Caco-2 (cell line): ENCODE measurements at regions not wholly inside any gene's neighbourhood (a gene's known extent, or its start where the extent isn't known, plus 50 kb on each side); places are given as distances from the start of the nearest gene placed in this dataset.

Experiments used
- BruUV-seq: library from RNA; stranded (reverse); fragments of 400-500 nt; replicated peaks from 2 replicates; lab custom pipeline; 2021; lab: Mats Ljungman, UMichigan
- CTCF ChIA-PET: fragments of 300-600 bp; sonication (Branson Sonifier 250); formaldehyde crosslinking; loops from one replicate; lab custom pipeline; 2022; ENCODE audit warnings: antibody characterized with exemption; lab: Charles Lee
- POLR2A ChIA-PET: fragments of 300-600 bp; sonication (Branson Sonifier 250); formaldehyde crosslinking; loops from one replicate; lab custom pipeline; 2022; ENCODE audit warnings: antibody characterized with exemption; lab: Charles Lee
- DNase-seq, 2 experiments: peaks; one replicate each; pipeline versions ENCODE4 v3.0.0 to v3.0.0-alpha.2; 2020 to 2022
- H3K27me3 ChIP-seq: replicated peaks from 2 replicates; pipeline ENCODE4 v1.6.0; 2011; ENCODE audit warnings: low read length; ENCODE audit not compliant: control insufficient read depth, insufficient read depth
- H3K36me3 ChIP-seq: 2 replicates; pipeline ENCODE4 v1.5.1; 2011; ENCODE audit warnings: low read length; ENCODE audit not compliant: control insufficient read depth, insufficient read depth
- H3K4me1 ChIP-seq: fragments of 250-450 bp; sonication (Bioruptor Pico); 2 replicates; pipeline ENCODE4 v1.5.1; 2020; ENCODE audit warnings: mild to moderate bottlenecking
- H3K4me3 ChIP-seq: 2 replicates; pipeline ENCODE4 v1.5.1; 2011; ENCODE audit warnings: low read depth, mild to moderate bottlenecking, control low read depth, low read length
- H3K9me3 ChIP-seq: fragments of 250-450 bp; sonication (Bioruptor Pico); 2 replicates; pipeline ENCODE4 v1.5.1; 2020; ENCODE audit warnings: mild to moderate bottlenecking, moderate library complexity
- H3K27ac Mint-ChIP-seq: one replicate; pipeline ENCODE4 v1.8.0; 2022; ENCODE audit warnings: mixed read lengths; ENCODE audit not compliant: unreplicated experiment
- H3K27me3 Mint-ChIP-seq: one replicate; pipeline ENCODE4 v1.8.0; 2022; ENCODE audit warnings: mixed read lengths; ENCODE audit not compliant: insufficient read depth, unreplicated experiment
- H3K36me3 Mint-ChIP-seq: one replicate; pipeline ENCODE4 v1.8.0; 2022; ENCODE audit warnings: mild to moderate bottlenecking, mixed read lengths; ENCODE audit not compliant: insufficient read depth, unreplicated experiment
- H3K4me1 Mint-ChIP-seq: one replicate; pipeline ENCODE4 v1.8.0; 2022; ENCODE audit warnings: low read depth, mixed read lengths; ENCODE audit not compliant: unreplicated experiment
- H3K4me3 Mint-ChIP-seq: one replicate; pipeline ENCODE4 v1.8.0; 2022; ENCODE audit warnings: mild to moderate bottlenecking, moderate library complexity, mixed read lengths; ENCODE audit not compliant: unreplicated experiment
- H3K9me3 Mint-ChIP-seq: one replicate; pipeline ENCODE4 v1.8.0; 2022; ENCODE audit warnings: mixed read lengths; ENCODE audit not compliant: unreplicated experiment
- intact Hi-C: fragments of 100-400 bp; cut with micrococcal nuclease; formaldehyde crosslinking; loops from one replicate; pipeline ENCODE4 v1.10.0; 2022; ENCODE audit not compliant: unreplicated experiment
- TF ChIP-seq, protein P1 (sequence below), 2 experiments: fragments of 200-600 bp in 1 of 2; IDR thresholded peaks; 1 replicate in 1 of 2; 2 replicates in 1 of 2; pipeline versions ENCODE4 v1.5.1 to v1.8.0; 2011 to 2022; ENCODE audit warnings: antibody characterized with exemption in 1 of 2, control low read depth in 1 of 2, inconsistent platforms in 1 of 2, low read depth in 1 of 2, low read length in 1 of 2, mild to moderate bottlenecking in 1 of 2, moderate library complexity in 1 of 2; ENCODE audit not compliant: insufficient read depth in 1 of 2, severe bottlenecking in 1 of 2, unreplicated experiment in 1 of 2

DNA sequence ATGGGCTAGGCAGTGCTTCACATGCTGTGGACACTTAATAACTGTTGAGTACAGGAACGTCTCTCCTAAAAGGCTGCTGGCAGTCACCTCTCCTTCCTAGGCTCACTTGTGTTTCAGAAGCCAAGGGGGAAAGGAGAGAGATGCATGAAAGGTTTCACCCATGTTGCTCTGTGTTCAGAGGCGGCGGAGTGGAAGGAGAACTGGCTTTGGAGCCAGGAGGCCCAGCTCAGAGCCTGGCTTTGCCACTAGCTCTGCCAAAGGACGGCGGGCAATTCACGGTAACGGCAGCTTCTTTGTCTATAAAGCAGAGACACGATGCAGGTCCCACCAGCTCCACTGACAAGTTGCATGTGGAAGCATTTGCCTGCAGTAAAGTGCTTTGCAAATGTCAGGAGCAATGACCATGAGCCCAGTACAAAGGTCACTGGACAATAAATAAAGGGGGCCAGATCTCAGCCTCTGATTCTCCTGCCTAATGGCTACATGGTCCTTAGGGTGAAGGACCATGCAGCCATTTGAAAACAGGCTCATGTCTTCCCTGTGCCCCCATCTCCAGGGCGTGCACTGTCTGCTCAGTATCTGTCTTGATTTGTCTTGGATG lies 171.7 kb upstream of the TLE3 start:
- DNase-seq: no peak
- Mint-ChIP-seq H3K4me1 (peaks cover 14% of the 10 kb centered on the region), H3K9me3 (no peaks in the 10 kb centered on the region), H3K4me3 (no peak overlapping the region), H3K36me3 (no peaks in the 10 kb centered on the region), H3K27ac (no peak overlapping the region), H3K27me3 (no peaks in the 10 kb centered on the region)
- TF ChIP-seq, protein P1, sequence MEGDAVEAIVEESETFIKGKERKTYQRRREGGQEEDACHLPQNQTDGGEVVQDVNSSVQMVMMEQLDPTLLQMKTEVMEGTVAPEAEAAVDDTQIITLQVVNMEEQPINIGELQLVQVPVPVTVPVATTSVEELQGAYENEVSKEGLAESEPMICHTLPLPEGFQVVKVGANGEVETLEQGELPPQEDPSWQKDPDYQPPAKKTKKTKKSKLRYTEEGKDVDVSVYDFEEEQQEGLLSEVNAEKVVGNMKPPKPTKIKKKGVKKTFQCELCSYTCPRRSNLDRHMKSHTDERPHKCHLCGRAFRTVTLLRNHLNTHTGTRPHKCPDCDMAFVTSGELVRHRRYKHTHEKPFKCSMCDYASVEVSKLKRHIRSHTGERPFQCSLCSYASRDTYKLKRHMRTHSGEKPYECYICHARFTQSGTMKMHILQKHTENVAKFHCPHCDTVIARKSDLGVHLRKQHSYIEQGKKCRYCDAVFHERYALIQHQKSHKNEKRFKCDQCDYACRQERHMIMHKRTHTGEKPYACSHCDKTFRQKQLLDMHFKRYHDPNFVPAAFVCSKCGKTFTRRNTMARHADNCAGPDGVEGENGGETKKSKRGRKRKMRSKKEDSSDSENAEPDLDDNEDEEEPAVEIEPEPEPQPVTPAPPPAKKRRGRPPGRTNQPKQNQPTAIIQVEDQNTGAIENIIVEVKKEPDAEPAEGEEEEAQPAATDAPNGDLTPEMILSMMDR (IDR thresholded peaks at IDR 0.05; ENCODE audit: insufficient read depth in 1 of 2, low read depth in 1 of 2, low read length in 1 of 2, severe bottlenecking in 1 of 2, unreplicated experiment in 1 of 2): no peak
- POLR2A ChIA-PET: no interaction called here
- intact Hi-C loops: no loop called here
- H3K9me3 ChIP-seq: no peaks in the 10 kb centered on the region
- BruUV-seq: no TSS peak
- peaks cover 30% of the 10 kb centered on the region for H3K4me1 ChIP-seq
- no peaks in the 10 kb centered on the region for H3K27me3 ChIP-seq
- CTCF ChIA-PET: no interaction called here
- no peak overlapping the region for H3K4me3 ChIP-seq
- no peaks in the 10 kb centered on the region for H3K36me3 ChIP-seq

DNA sequence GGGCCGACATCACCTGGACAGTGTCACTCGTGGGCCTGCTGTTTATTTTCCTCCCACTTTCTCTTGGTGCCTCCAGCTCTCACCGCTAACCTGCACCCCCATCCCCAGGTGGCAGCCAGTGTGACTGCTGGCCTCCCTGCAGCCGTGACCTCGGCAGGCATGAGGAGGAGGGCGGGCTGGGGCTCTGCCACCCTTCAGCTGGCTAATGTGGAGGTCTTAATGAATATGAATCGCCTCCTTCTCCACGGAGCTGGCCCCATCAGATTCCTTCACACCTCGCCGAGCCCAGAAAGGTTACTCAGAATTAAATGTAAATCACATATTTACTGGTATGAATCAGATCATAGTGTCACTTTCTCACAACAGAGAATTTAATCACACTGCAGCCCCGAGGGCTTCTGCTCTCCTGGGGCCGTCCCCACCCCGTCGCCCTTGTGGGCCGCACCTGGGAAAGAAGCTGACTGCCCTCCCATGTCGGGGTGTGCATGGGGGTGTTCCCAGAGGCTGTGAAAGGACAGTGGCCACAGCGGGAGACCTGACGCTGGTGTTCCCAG lies 171.1 kb upstream of the TLE3 start:
- no peaks in the 10 kb centered on the region for H3K27me3 ChIP-seq
- Mint-ChIP-seq H3K4me1 (peaks cover 14% of the 10 kb centered on the region), H3K27me3 (no peaks in the 10 kb centered on the region)

DNA sequence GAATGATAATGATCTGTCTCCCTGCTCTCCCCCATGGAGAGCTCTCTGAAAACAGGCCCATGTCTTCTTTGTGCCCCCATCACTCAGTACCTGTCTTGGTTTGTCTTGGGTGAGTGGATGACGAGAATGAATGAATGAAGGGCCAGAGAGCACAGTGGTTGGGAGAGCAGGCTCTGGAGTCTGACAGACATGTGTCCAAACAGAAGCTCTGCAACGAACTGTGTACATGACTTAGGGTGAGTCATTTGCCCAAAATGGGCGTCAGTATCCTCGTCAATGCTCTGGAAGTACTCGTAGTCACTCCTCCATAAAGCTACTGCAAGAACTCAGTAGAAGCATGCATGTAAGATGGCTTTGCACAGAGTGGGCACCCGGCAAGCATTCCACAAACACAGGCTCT lies 170.2 kb upstream of the TLE3 start:
- Histone ChIP-seq H3K27me3 (no peaks in the 10 kb centered on the region), H3K9me3 (no peaks in the 10 kb centered on the region), H3K4me3 (no peak overlapping the region), H3K36me3 (no peaks in the 10 kb centered on the region), H3K4me1 (peaks cover 25% of the 10 kb centered on the region)
- H3K27me3 Mint-ChIP-seq: no peaks in the 10 kb centered on the region
- ChIA-PET CTCF (interaction anchor here (0.9 kb wide), 1 partner anchor 95 kb away, joined by 3 read pairs; no protein-coding TSS in a partner anchor), POLR2A (no interaction called here)
- no TSS peak for BruUV-seq
- DNase-seq: no peak
- no peak overlapping the region for H3K27ac Mint-ChIP-seq
- H3K9me3 Mint-ChIP-seq: no peaks in the 10 kb centered on the region
- intact Hi-C loops: no loop called here
- TF ChIP-seq, protein P1 (IDR thresholded peaks at IDR 0.05; ENCODE audit: insufficient read depth in 1 of 2, low read depth in 1 of 2, low read length in 1 of 2, severe bottlenecking in 1 of 2, unreplicated experiment in 1 of 2): no peak
- H3K4me1 Mint-ChIP-seq: peaks cover 12% of the 10 kb centered on the region
- no peaks in the 10 kb centered on the region for H3K36me3 Mint-ChIP-seq
- no peak overlapping the region for H3K4me3 Mint-ChIP-seq

More for the DNA sequence above, 171.1 kb upstream of the TLE3 start:
- ChIA-PET POLR2A (no interaction called here), CTCF (interaction anchor here (0.9 kb wide), 1 partner anchor 94 kb away, joined by 3 read pairs; no protein-coding TSS in a partner anchor)
- DNase-seq: no peak
- no TSS peak for BruUV-seq
- Histone ChIP-seq H3K4me3 (no peak overlapping the region), H3K36me3 (no peaks in the 10 kb centered on the region), H3K9me3 (no peaks in the 10 kb centered on the region), H3K4me1 (peaks cover 30% of the 10 kb centered on the region)
- Mint-ChIP-seq H3K4me3 (no peak overlapping the region), H3K9me3 (no peaks in the 10 kb centered on the region), H3K36me3 (no peaks in the 10 kb centered on the region), H3K27ac (no peak overlapping the region)
- TF ChIP-seq, protein P1 (IDR thresholded peaks at IDR 0.05; ENCODE audit: insufficient read depth in 1 of 2, low read depth in 1 of 2, low read length in 1 of 2, severe bottlenecking in 1 of 2, unreplicated experiment in 1 of 2): no peak
- intact Hi-C loops: no loop called here
